ENCODE measurements at regions not wholly inside any gene's neighbourhood (a gene's known extent, or its start where the extent isn't known, plus 50 kb on each side); places are given as distances from the start of the nearest gene placed in this dataset.
"Not testable (repeated sequence)": the region's sequence is repeated elsewhere in the genome, so short reads cannot be mapped to it uniquely, and the experiment has no call there.

DNA sequence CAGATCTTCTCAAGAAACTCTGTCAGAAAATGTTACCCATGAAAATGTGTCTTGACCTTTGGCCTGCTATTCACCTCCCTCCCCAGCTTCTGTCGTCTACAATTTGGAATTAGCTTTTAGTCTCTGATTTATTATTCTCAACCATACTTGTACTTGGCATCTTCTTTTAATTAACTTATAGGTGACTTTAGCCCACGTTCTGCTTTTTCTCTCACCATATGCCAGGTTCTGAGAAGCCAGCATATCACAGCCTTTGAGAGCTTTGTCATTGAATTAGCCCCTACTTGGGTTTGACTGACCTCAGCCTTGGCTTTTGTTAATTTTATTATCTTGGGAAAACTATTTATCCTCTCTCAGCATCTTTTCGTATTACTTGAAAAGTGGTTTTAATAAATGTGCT is 355.9 kb downstream of the OXSM start:
- no peak for DNase-seq (ENCODE audit: low spot score)

DNA sequence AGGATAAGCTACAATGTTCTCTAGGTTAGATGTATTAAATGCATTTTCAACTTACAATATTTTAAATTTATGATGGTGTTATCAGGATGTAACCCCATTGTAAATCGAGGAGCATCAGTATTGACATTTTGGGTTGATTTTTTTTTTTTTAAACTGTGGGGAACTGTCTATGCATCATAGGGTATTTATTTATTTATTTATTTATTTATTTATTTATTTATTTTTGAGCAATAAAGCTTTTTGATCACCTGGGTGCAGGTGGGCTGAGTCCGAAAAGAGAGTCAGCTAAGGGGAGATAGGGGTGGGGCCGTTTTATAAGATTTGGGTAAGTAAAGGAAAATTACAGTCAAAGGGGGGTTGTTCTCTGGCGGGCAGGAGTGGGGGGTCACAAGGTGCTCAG is 367.5 kb downstream of the OXSM start:
- DNase-seq (ENCODE audit: low spot score) = not testable (repeated sequence)

DNA sequence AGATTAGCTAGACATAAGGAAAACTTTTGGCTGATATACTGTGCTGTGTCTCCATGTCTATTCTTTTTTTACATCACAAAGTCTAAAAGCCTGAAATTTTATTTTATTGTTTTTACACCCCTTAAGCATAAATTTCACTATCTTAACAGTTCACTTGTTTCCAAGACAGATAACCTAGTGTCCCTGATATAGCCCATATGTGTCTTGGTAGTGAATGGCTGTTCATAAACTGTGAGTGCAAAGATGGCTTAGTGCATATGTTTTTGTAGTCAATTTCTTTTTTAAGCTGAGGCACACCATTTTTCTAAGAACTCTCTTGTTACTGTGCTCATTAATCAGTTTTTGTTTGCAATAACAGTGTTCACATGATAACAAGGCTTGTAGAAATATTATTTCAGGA is 381.1 kb downstream of the OXSM start:
- DNase-seq (ENCODE audit: low spot score) = no peak

DNA sequence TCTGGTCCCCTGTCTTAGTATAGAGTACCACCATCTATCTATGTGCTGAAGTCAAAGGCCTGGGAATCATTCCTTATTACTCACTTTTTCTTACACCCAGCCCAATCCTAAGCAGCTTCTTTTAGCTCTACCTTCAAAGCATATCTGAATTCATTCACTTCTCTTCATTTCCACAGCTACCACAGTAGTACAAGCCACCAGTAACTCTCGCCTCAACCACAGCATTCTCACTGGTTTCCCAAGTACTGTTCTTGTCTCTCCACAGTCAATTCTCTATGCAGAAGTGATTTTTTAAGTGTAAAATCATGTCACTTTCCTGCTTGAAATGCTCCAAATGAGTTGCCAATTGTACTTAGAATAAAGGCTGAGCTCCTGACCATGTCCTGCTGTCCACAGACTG is 401.7 kb downstream of the OXSM start:
- DNase-seq (ENCODE audit: low spot score) = no peak

DNA sequence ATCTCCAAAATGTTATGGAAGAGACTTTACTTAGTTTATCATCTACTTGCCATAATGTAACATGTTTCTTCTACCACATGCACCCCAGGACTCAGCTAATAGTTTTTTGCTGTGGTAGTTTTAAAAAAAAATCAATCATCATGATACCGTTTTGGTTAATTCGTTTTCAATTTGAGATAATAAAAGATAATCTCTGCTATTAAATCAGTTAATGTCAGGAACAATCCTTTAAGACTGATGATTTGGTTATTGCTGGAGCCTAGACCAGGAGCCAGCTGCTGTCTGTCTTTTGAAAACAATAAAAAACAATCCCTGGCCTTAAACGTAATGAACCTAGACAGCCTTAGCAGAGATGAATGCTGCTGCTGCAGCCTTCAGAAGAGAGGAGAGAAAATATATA is 403.7 kb downstream of the OXSM start:
- DNase-seq (ENCODE audit: low spot score) = no peak

DNA sequence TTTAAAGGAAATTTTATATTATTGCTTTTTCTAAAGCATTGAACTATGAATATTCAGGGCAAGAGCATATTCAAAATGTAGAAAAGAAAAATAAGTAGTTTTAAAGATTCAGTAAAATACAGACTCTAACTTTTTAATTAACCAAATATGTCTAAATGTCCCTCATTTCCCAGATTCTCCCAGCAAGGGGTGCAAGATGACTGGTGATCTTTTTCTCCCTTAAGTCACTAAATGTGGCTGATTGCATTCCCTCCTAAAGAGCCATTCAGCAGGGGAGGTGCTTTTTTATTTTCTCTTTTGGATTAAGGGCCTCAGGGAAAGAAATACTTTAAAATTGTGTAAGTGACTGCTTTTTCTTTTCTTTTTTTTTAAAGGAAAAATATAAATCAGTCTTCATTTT is 406.9 kb downstream of the OXSM start:
- DNase-seq (ENCODE audit: low spot score) = no peak

DNA sequence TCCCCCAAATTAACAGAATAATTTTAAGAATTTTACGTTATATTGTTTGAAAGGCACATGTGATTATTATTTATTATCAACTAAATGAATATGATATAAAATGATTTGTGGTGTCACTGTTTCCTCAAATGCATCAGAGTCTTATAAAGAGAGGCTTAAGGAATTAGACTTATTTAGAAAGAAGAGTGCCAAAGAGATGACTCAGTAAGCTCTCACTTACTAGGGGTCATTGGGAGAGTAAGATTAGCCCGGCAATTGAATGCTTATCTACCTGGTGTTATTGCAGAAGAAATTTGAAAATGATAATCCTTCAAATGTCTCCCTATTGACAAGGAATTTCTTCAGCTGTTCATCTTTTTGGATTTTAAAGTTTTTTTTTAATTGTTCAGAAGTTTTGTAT is 408.7 kb downstream of the OXSM start:
- no peak for DNase-seq (ENCODE audit: low spot score)

DNA sequence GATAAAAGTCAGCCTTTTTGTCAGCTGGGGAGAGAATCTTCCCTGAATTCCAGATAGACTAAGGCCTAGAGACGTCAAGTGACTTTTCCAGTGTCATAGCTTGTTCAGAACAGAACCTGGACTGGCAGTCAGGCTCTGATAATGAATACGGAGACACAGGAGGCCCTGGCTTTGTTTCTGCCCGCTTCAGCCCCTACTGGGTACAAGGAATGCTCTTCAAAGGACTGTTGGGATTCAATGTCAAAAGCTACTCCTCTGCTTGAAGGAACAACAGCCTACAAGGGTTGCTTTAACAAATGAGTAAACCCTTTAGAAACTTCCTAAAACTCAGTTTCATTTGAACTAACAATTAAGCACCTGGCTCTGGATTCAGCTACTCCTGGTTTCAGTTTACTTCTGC is 412.3 kb downstream of the OXSM start:
- DNase-seq (ENCODE audit: low spot score) = no peak

DNA sequence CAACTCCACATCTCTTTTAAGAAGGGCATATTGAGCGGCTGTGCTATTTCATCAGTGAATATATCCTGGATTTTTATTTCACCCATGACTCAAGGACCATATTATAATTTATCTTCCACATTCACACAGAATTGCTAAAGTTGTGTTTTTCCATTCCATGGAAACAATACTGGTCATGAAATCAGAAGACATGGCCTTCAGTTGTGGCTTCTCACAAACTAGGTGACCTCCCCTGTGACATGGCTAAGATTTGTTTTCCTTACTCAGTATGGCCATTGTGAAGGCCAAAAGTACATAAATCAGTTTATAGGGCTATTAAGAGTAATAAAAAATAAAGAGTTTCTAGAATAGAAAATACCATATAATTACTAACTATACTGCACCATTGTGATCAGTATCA is 415.6 kb downstream of the OXSM start:
- DNase-seq (ENCODE audit: low spot score) = no peak

DNA sequence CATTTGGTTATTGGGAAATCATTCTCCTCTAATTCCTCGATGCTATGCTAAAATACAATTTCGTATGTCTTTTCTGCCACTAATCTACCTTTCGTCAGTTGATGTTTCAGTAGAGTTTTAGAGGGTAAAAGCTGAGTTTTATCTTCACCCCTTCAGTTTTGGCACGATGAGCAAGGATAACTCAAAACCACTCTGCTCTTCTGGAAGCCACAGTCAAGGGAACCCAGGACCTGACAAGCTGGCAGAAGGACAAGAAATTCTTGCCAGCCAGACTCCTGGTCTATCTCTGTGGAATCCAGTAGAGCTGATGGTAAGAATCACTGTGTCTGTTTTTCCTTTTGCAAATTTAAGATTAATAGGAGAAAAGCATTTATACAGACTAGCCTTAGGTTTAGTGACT is 414.4 kb upstream of the LRRC3B start:
- no peak for DNase-seq (ENCODE audit: low spot score)

DNA sequence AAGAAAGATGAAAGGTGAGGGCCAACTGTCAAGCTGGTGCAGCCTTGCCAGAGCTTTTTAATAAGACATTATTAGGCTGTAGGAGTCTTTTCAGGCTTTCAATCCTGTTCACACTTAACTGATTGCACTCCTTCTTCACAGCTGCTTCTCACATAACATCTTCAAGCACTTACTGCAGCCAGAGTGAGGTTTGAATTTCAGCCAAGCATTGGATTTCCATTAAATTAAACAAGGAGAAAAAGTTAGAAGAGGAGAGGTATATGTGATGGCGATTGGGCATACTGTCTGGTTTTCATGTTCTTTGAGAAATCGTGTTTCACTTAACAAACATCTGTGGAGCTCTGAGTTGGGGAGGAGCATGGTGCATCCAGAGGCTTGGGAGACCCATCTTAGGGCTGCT is 392.8 kb upstream of the LRRC3B start:
- DNase-seq (ENCODE audit: low spot score) = no peak

DNA sequence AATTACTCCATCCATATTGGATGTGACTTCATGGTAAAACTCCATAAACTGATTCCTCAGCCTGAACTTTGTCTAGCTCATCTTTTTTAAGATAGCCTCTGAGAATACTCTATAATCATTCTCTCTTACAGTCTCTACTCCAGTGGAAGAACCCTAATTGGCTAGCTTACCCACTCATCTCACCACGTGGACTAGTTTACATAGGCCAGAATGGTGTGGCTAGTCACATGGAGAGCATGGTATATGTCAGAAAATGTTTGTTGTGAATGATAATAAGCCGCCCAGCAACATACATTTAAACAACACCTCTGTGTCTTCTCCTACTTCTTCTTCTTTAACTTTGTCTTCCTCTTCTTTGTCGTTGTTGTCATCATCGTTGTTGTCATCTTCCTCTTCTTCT is 389.2 kb upstream of the LRRC3B start:
- DNase-seq (ENCODE audit: low spot score) = no peak

DNA sequence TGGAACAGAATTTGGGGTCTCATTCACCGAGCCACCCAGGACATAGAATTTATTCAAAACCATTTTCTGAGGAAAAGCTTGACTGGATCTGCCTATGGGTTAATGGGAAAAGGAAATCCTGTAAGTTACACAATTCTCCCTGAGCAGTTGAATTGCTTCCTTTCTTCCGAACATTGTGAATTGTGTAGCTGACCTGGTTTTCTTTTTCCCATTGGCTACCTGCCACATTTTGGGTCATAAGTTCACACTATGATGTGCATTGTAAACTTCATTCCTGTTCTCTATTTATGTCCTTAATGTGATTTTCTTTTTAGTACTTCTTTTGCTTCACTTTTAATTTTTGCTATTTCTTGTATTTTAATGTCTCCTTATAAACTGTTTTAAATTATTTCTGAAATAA is 386.0 kb upstream of the LRRC3B start:
- DNase-seq (ENCODE audit: low spot score) = peak; percentile 6

DNA sequence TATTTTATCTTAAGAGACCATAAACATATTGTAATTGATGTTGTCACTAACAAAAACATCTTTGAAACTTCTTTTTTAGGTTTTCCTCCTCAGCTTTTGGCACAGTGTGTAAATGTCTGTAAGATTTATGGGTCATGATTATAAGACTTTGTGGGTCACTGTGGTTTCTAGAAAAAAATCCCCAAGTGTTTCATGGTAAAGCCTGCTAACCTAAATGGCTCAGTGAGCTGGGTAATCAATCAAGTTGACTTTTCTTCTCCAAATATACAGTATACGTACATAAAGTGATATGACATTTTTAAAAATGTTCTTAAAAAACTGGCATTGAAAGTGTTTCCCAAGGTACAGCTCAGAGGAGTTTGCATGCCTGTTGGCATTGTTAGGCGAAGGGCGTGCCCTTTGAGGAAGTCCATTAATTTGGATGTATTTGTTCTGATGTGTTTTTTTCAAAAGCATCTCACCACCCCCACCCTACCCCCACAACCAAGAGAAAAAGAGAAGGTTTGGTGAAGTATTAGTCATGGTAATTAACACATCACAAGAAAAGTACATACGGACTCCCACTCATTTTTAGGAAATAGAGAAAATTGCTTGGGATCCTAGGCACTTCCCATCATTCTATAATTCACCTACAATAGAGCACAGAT is 385.4 kb upstream of the LRRC3B start:
- DNase-seq (ENCODE audit: low spot score) = no peak

DNA sequence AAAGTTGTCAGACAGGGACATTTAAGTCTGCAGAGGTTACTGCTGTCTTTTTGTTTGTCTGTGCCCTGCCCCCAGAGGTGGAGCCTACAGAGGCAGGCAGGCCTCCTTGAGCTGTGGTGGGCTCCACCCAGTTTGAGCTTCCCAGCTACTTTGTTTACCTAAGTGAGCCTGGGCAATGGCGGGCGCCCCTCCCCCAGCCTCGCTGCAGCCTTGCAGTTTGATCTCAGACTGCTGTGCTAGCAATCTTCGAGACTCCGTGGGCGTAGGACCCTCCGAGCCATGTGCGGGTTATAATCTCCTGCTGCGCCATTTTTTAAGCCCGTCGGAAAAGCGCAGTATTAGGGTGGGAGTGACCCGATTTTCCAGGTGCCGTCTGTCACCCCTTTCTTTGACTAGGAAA is 378.0 kb upstream of the LRRC3B start:
- not testable (repeated sequence) for DNase-seq (ENCODE audit: low spot score)

DNA sequence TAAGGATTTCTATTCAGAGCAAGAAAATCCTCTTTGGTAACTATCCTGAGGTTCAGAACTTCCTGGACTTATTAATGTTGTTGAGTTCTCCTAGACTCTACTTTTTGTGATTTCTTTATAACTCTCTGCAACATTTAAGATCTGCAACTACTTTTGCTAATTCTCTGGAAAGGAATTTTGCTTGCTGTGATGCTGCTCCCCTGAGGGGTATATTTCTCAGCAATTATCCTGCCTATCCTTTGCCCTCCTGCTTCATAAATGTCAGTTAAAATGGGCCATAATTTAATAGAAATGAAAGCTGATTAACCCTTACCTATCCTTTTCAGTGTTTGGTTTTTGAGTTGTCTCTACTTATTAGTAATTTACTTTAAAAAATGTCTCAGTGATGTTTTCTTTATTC is 377.3 kb upstream of the LRRC3B start:
- DNase-seq (ENCODE audit: low spot score) = no peak

DNA sequence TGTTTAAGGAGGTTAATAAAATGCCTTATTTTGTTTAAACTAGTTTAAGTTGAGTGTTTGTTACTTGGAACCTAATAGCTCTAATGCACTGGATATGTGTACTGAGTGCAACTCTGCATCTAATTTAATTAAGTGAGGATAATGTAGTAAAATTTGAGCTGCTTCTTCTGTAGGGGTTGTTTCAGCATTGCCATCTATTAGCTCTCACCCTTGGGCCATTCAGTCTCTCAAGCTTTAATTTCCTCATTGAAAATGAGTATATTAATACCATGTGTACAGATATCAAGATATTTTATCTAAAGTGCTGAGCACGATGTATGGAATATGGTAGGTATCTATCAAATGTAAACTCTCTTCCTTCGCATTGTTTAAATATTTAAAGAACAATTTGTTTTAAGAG is 375.7 kb upstream of the LRRC3B start:
- no peak for DNase-seq (ENCODE audit: low spot score)

DNA sequence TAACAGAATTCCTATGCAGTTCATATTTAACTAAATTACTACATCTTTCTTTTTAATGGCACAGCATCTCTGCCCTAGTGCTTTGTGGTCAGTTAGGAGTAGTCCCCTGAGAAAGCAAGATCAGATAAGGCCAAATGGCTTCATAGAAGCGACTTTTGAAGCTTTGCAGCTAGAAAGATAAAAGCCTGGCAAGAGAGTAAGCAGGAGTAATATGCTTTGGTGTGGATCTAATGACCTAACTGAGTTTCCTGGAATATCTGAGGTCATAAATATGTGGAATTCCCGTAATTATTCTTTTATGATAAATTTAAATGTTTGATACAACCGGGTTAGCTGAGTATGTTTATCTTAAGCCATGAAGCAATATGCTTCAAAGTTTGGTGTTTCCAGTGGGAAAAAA is 374.9 kb upstream of the LRRC3B start:
- no peak for DNase-seq (ENCODE audit: low spot score)

DNA sequence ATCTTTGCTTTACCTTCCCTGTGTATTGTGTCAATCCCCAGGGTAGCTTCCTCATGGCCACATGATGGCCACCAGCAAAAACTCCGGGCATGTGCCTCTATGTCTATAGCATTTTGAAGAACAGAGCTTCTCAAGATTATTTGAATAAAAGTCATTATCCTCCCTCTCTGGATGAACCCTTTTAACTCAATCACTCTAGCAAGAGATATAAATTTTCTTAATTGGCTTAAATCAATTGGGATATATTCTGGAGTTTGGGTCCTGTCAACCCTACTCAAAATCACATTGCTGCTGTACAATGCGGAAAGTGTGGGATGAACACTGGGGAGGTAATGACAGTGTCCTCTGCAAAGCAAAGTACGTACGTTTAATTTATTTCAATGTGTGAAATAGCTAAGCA is 370.6 kb upstream of the LRRC3B start:
- DNase-seq (ENCODE audit: low spot score) = no peak

DNA sequence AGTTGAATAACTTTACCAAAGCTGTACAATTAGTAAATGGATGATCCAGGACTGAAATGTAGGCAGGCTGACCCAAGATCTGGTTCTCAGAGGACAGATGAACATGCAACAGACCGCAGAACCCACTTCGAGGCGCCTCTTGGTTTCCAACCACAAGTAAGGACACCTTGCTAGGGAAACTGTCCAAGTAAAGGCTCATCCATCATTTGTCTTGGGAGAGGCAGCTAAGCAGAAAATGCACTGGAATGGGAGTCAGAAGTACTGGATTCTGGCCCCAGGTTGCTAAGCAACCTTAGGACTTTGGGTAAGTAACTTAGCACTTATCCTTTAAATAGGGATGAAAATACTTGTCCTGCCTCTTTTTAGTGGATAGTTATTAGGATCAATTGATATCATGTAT is 366.3 kb upstream of the LRRC3B start:
- no peak for DNase-seq (ENCODE audit: low spot score)

DNA sequence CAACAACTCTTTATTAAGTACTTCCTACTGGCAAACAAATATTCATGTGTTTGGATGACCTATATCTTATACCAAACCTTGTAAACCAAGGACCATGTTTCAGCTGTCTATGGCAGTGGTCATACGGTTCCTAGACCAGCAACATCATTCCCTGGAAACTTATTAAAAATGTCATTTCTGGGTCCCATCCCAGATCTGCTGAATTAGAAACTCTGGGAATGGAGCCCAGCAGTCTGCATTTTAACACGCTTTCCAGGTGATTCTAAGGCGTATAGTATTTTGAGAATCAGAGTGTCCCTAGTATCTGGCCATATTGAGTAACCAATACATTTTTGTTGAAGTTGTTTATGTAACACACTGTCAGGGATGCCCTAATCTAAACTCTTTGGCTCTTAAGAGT is 363.4 kb upstream of the LRRC3B start:
- no peak for DNase-seq (ENCODE audit: low spot score)

DNA sequence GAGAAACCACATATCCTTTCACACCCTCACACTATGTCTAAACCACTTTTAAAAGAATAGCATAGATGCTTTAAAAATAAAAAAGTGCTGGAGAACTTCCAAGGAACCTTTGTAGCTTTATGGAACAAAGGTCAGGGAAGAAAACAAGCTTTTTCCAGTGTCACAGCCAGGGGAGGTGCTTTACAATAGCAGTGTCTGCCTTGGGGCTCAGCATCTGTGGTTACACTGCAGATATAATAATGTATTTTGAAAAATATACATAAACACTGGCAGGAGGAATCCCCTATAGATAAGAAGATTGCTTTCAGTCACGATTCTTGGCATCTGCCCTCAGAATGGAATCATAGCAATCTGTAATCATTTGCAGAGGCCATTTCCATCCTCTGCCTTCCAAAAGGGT is 362.4 kb upstream of the LRRC3B start:
- no peak for DNase-seq (ENCODE audit: low spot score)

DNA sequence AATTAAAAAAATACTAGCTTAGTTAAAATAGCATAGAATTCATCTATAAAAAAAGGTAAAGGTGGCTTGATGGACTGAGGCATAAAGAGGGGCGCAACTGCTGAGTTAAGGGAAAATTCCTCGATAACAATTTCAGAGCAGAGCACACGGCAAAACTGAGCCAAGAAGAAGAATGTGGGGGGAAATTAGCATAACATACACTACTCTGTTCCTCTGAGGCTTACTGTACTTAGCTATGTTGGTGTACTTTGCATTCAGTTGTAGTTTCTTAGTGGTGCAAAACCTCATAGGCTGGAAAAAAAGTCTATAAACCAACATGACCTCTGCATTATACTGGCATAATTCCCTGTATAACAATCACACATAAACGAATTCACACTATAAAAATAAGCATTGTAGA is 357.9 kb upstream of the LRRC3B start:
- DNase-seq (ENCODE audit: low spot score) = no peak

DNA sequence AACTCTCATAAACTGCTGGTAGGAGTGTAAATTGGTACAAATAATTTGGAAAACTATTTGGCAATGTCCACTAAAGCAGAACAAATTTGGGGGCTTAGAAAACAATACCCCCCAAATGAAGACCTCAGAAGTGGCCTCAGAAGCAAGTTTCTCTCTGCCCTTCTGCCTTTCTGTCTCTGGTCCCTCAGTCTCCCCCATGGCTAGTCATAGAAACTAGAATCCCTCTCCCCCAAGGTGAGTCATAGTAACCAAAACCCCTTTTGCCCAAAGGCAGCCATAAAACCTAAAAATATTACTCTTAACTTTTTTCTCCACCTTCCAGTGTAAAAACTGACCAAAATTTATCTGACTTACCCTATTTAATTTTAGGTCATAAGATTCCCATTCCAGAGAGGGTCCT is 350.7 kb upstream of the LRRC3B start:
- no peak for DNase-seq (ENCODE audit: low spot score)

DNA sequence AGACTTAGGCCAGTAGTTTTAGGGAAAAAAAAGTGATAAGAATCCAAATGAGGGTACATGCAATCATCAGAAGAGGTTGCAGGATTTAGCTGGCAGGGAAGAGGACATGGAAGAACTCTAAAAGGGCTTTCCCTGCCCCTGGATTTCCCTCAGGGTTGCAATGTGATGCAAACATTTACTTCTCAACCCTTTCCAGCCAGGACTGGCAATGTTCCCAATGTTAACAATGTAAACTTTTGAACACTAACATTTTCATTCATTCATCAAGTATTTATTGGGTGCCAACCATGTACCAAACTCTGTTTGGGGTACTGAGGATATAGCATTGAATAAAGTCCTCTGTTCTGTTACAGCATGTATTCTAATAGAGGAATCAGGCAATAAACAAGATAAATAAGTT is 349.4 kb upstream of the LRRC3B start:
- DNase-seq (ENCODE audit: low spot score) = no peak

All from Ammon's horn (tissue), 1 donor.